ENCODE measurements at regions not wholly inside any gene's neighbourhood (a gene's known extent, or its start where the extent isn't known, plus 50 kb on each side); places are given as distances from the start of the nearest gene placed in this dataset.

DNA sequence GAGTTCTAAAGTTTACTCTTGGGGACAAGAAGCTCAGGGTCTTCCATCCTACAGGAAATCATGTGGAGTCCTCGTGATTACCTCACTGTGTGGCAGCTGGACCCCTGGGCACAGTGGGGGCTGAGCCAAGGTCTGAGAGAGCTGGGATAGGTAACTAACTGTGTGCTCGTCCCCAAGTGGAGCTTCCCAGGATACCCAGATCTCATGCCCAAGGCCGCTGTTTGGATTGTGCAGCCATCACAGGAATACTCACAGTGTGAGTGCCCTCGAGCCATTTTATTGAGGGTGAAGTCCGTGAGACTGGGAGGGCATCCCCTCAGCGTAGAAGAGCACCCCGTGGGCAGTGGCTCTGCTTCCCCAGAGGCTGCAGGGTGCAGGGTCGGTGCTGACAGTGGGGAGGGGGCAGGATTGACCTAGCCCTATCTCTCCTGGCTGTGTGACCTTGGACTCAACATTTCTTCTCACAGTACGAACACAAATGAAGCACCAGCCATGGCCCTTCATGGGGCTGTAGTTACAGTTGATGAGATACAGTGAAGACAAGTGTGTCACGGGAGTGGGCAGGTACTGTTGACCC is 69.6 kb upstream of the LEP start:
- H3K4me3 ChIP-seq: no peak overlapping the region
- H3K27ac ChIP-seq: no peak overlapping the region
- H3K36me3 ChIP-seq (ENCODE audit: insufficient read depth, low read length): no peaks in the 10 kb centered on the region
- TF ChIP-seq POLR2AphosphoS5 (IDR thresholded peaks at IDR 0.05; ENCODE audit: borderline replicate concordance, low read depth, low read length) (no peak), FOXP2 (optimal IDR thresholded peaks at IDR 0.05; ENCODE audit: control extremely low read depth, extremely low read length, insufficient read depth) (no peak), EZH2 (IDR thresholded peaks at IDR 0.05) (no peak)
- H3K9ac ChIP-seq (ENCODE audit: insufficient read length): no peak overlapping the region
- H3K9me3 ChIP-seq (ENCODE audit: low read depth, low read length): no peaks in the 10 kb centered on the region
- DNase-seq (ENCODE audit: low read depth, low spot score): no peak

DNA sequence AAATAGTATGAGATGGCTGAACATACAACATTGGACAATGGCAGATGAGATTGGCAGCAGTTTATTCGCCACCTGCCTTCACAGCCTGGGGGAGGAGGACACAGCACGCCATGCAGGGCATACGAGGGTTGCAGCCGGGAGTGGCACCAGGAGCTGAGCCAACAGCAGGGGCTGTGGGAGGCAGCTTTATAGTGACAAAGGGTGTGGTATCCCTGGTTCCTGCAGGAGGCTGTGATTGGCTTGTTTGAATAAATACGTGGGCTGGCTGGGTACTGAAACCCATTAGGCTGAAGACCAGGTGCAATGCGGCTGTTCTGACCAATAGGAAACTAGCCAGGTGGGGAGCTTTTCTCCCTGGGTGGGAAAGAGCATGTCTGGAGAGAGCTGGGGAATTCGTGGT is 68.9 kb upstream of the LEP start:
- H3K27ac ChIP-seq: no peak overlapping the region
- H3K9me3 ChIP-seq (ENCODE audit: low read depth, low read length): no peaks in the 10 kb centered on the region
- no peak for TF ChIP-seq FOXP2 (optimal IDR thresholded peaks at IDR 0.05; ENCODE audit: control extremely low read depth, extremely low read length, insufficient read depth)
- TF ChIP-seq EZH2 (IDR thresholded peaks at IDR 0.05): no peak
- no peak for TF ChIP-seq POLR2AphosphoS5 (IDR thresholded peaks at IDR 0.05; ENCODE audit: borderline replicate concordance, low read depth, low read length)
- no peaks in the 10 kb centered on the region for H3K36me3 ChIP-seq (ENCODE audit: insufficient read depth, low read length)
- no peak for DNase-seq (ENCODE audit: low read depth, low spot score)
- H3K9ac ChIP-seq (ENCODE audit: insufficient read length): no peak overlapping the region
- no peak overlapping the region for H3K4me3 ChIP-seq

DNA sequence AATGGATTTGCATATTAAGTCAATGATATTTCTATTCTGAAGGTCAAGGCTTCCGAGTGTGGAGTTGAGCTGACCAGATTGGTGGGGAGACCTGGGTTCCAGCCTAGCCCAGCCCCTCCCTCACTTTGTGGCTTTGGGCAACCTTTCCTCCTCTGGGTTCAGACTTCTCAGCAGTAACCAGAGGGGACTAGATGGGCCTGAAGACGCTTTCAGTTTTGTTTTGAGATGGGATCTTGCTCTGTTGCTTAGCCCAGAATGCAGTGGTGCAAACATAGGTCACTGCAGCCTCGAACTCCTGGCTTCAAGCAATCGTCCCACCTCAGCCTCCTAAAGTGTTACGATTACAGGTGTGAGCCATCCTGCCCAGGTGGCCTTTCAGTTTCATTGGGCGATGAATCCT is 68.1 kb upstream of the LEP start:
- Histone ChIP-seq H3K36me3 (ENCODE audit: insufficient read depth, low read length) (no peaks in the 10 kb centered on the region), H3K27ac (no peak overlapping the region), H3K9ac (ENCODE audit: insufficient read length) (no peak overlapping the region), H3K4me3 (no peak overlapping the region), H3K9me3 (ENCODE audit: low read depth, low read length) (no peaks in the 10 kb centered on the region)
- TF ChIP-seq EZH2 (IDR thresholded peaks at IDR 0.05): no peak
- no peak for TF ChIP-seq POLR2AphosphoS5 (IDR thresholded peaks at IDR 0.05; ENCODE audit: borderline replicate concordance, low read depth, low read length)
- no peak for TF ChIP-seq FOXP2 (optimal IDR thresholded peaks at IDR 0.05; ENCODE audit: control extremely low read depth, extremely low read length, insufficient read depth)
- no peak for DNase-seq (ENCODE audit: low read depth, low spot score)

DNA sequence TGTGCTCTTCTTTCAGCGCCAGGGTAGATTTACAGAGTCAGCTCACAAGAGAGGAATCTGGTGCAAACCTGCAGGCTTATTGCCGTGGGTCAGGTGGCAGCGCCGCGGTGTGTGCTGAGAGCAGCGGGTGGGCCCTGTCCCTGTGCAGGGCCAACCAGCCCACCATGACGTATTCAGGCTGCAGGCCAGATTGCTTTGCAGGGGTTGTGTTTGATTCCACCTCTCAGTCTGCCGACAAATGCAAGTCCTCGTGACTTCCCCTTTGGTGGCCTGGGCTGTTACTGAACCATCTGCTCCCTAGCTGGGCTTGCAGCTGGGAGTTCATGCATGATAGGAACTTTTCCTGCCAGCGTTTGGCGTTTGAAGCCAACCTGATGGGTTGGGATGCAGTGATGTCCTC is 66.7 kb upstream of the LEP start:
- Histone ChIP-seq H3K36me3 (ENCODE audit: insufficient read depth, low read length) (no peaks in the 10 kb centered on the region), H3K9me3 (ENCODE audit: low read depth, low read length) (no peaks in the 10 kb centered on the region), H3K4me3 (no peak overlapping the region), H3K27ac (no peak overlapping the region), H3K9ac (ENCODE audit: insufficient read length) (no peak overlapping the region)
- DNase-seq (ENCODE audit: low read depth, low spot score): no peak
- no peak for TF ChIP-seq FOXP2 (optimal IDR thresholded peaks at IDR 0.05; ENCODE audit: control extremely low read depth, extremely low read length, insufficient read depth)
- TF ChIP-seq POLR2AphosphoS5 (IDR thresholded peaks at IDR 0.05; ENCODE audit: borderline replicate concordance, low read depth, low read length): no peak
- no peak for TF ChIP-seq EZH2 (IDR thresholded peaks at IDR 0.05)

DNA sequence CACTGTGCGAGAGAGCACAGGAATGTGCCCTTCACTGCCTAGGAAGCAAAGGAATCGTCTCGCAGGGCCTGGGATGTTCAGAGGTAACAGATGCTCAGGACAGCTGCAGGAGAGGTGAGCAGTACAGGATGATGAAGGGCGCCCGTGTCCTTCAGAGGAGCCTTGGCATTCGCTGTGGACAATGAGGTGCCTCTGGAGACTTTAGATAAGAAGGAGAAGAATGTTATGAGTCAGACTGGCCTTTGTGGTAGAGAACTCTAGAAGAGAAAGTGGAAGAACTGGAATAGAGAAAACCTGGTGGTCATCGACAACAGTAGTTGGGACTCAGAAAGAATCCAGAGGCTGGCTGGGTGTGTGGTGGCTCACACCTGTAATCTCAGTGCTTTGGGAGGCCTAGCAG is 64.4 kb upstream of the LEP start:
- DNase-seq (ENCODE audit: low read depth, low spot score): no peak
- H3K36me3 ChIP-seq (ENCODE audit: insufficient read depth, low read length): no peaks in the 10 kb centered on the region
- no peak overlapping the region for H3K4me3 ChIP-seq
- no peaks in the 10 kb centered on the region for H3K9me3 ChIP-seq (ENCODE audit: low read depth, low read length)
- H3K9ac ChIP-seq (ENCODE audit: insufficient read length): no peak overlapping the region
- TF ChIP-seq EZH2 (IDR thresholded peaks at IDR 0.05): no peak
- TF ChIP-seq POLR2AphosphoS5 (IDR thresholded peaks at IDR 0.05; ENCODE audit: borderline replicate concordance, low read depth, low read length): no peak
- no peak for TF ChIP-seq FOXP2 (optimal IDR thresholded peaks at IDR 0.05; ENCODE audit: control extremely low read depth, extremely low read length, insufficient read depth)
- H3K27ac ChIP-seq: no peak overlapping the region

DNA sequence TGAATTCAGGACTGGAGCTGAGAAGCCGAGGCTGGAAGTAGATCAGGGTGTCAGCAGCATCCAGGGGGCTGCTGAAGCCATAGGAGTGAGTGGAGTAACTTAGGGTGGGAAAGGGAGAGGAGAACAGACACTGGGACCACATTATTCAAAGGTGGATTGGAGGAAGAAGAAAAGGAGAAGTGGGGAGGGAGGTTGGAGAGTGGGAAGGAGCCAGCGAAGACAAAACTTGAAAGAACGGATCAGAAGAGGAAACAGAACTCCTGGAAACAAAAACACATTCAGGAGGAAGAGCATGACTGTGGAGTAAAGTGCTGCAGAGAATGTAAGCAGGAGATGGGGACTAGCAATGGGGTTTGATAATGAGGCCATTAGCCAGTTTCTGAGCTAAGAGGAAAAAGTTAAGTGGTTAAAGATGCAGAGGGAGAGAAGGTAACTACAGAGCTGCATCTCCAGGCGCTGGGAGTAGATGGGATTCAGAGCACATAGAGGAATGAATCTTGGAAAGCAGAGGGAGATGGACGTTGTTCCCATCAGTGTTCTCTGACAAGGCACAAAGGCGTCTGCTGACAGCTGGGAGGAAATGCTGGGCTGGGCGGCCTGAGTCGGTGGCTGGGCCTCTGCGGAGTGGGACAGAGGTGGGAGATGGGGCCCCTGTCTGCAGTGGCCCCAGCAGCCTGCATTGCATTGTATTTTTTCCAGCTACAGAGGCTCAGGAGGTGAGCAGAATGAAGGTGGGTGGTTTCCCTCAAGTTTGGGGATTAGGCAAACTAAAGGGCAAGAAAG is 63.1 kb upstream of the LEP start:
- DNase-seq (ENCODE audit: low read depth, low spot score): no peak
- TF ChIP-seq FOXP2 (optimal IDR thresholded peaks at IDR 0.05; ENCODE audit: control extremely low read depth, extremely low read length, insufficient read depth): no peak
- TF ChIP-seq POLR2AphosphoS5 (IDR thresholded peaks at IDR 0.05; ENCODE audit: borderline replicate concordance, low read depth, low read length): no peak
- TF ChIP-seq EZH2 (IDR thresholded peaks at IDR 0.05): no peak
- no peak overlapping the region for H3K4me3 ChIP-seq
- no peak overlapping the region for H3K27ac ChIP-seq
- H3K9me3 ChIP-seq (ENCODE audit: low read depth, low read length): no peaks in the 10 kb centered on the region
- no peaks in the 10 kb centered on the region for H3K36me3 ChIP-seq (ENCODE audit: insufficient read depth, low read length)
- H3K9ac ChIP-seq (ENCODE audit: insufficient read length): no peak overlapping the region

DNA sequence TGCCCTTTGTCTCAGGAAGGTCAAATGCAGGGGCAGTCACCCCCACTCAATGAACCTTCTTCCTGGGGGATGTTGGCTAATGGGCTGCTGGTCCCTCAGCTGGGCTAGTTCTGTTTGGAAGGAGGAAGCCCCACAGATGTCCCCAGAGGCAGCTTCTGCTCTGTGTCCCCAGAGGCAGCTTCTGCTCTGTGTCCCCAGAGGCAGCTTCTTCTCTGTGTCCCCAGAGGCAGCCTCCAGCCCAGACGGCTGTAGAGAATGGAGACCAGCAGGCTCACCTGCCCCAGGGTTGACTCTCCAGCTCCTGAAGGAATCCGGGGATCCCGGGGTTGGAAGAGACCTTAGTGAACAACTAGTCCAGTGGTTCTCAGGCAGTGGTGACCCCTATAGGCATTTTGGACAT is 62.5 kb upstream of the LEP start:
- H3K27ac ChIP-seq: no peak overlapping the region
- TF ChIP-seq EZH2 (IDR thresholded peaks at IDR 0.05) (no peak), FOXP2 (optimal IDR thresholded peaks at IDR 0.05; ENCODE audit: control extremely low read depth, extremely low read length, insufficient read depth) (no peak), POLR2AphosphoS5 (IDR thresholded peaks at IDR 0.05; ENCODE audit: borderline replicate concordance, low read depth, low read length) (no peak)
- no peak for DNase-seq (ENCODE audit: low read depth, low spot score)

DNA sequence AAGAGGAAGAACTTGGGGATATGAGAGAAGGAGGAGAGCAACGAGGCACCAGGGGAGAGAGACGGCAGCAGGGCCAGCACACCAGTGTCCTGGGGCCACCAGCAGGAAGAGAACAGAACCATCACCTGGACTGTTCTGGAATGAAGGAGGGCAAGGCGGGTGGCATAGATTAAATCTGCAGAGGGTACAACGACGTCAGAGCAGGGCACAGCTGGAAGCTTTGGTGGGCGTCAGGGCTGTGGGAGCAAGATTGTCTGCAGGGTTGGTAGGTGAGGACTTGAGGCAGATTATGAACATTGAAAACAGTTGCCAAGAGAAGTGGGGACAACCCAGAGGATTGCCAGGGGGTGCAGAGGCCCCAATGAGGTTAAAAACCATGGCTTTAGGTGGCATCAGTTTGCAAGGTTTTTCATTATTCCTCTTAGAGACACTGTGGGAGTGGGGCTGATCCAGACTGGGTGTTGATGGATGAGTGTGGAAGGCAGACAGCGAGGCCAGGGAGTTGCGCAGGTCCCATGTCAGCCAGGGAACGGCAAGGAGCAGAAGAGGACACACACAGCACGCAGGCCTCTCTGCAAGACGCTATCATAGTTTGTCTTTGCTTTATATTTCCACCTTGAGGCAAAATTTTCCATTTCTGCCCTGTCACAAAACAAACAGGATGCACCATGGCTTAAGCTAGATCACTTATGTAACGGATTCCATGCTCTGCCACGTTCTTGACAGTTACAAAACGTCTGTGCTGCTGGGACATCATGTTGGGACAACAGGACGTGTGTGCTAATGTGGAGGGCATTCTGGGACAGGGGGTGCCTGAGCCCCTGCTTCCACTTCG is 52.5 kb upstream of the LEP start:
- H3K9ac ChIP-seq (ENCODE audit: insufficient read length): no peak overlapping the region
- H3K9me3 ChIP-seq (ENCODE audit: low read depth, low read length): no peaks in the 10 kb centered on the region
- no peaks in the 10 kb centered on the region for H3K36me3 ChIP-seq (ENCODE audit: insufficient read depth, low read length)
- TF ChIP-seq FOXP2 (optimal IDR thresholded peaks at IDR 0.05; ENCODE audit: control extremely low read depth, extremely low read length, insufficient read depth): no peak
- TF ChIP-seq POLR2AphosphoS5 (IDR thresholded peaks at IDR 0.05; ENCODE audit: borderline replicate concordance, low read depth, low read length): no peak
- TF ChIP-seq EZH2 (IDR thresholded peaks at IDR 0.05): no peak
- no peak for DNase-seq (ENCODE audit: low read depth, low spot score)
- no peak overlapping the region for H3K27ac ChIP-seq
- no peak overlapping the region for H3K4me3 ChIP-seq

More for the DNA sequence above, 62.5 kb upstream of the LEP start:
- Histone ChIP-seq H3K9me3 (ENCODE audit: low read depth, low read length) (no peaks in the 10 kb centered on the region), H3K4me3 (no peak overlapping the region), H3K36me3 (ENCODE audit: insufficient read depth, low read length) (no peaks in the 10 kb centered on the region), H3K9ac (ENCODE audit: insufficient read length) (no peak overlapping the region)
